Right lobe of liver (tissue), 6 donors: ENCODE measurements at regions not wholly inside any gene's neighbourhood (a gene's known extent, or its start where the extent isn't known, plus 50 kb on each side); places are given as distances from the start of the nearest gene placed in this dataset.

ENCODE experiments used
- ATAC-seq, 4 donors: fragments of 200-7000 bp; cut with Tn5 transposase; one replicate each; pipeline ENCODE4 v1.9.1; 2020; ENCODE audit warnings: mild to moderate bottlenecking in 4 of 4, moderate library complexity in 4 of 4
- DNase-seq, 3 donors: peaks; one replicate each; pipeline ENCODE4 v3.0.0-alpha.2; 2020
- H3K27ac ChIP-seq, 3 donors: fragments of 200-600 bp; one replicate each; pipeline ENCODE4 v1.8.0; 2022
- H3K27me3 ChIP-seq, 2 donors: fragments of 200-600 bp; one replicate each; pipeline ENCODE4 v1.8.0; 2022
- H3K36me3 ChIP-seq, 4 donors: fragments of 200-600 bp; sonication (generic) in 1 of 4; one replicate each; pipeline versions ENCODE4 v1.5.1 to v1.8.0; 2017 to 2022; ENCODE audit warnings: control low read depth in 1 of 4
- H3K4me1 ChIP-seq, 4 donors: fragments of 200-600 bp; sonication (generic) in 1 of 4; one replicate each; pipeline versions ENCODE4 v1.5.1 to v1.8.0; 2017 to 2022; ENCODE audit warnings: control low read depth in 1 of 4
- H3K4me3 ChIP-seq, 3 donors: fragments of 200-600 bp; one replicate each; pipeline ENCODE4 v1.8.0; 2022
- H3K9me3 ChIP-seq, 4 donors: fragments of 200-600 bp; sonication (generic) in 1 of 4; one replicate each; pipeline versions ENCODE4 v1.5.1 to v1.8.0; 2017 to 2022; ENCODE audit warnings: control low read depth in 1 of 4
- CTCF ChIP-seq, 4 donors: fragments of 200-600 bp in 3 of 4; fragments of 450-650 bp in 1 of 4; IDR thresholded peaks; one replicate each; pipeline versions ENCODE4 v1.5.1 to v1.8.0; 2016 to 2022; ENCODE audit warnings: antibody characterized with exemption in 4 of 4, mild to moderate bottlenecking in 2 of 4
- POLR2A ChIP-seq: fragments of 450-650 bp; IDR thresholded peaks from one replicate; pipeline ENCODE4 v1.6.1; 2017; ENCODE audit warnings: antibody characterized with exemption, mild to moderate bottlenecking
- WGBS: methylation state at CpG from one replicate; pipeline ENCODE4 v1.1.6; 2018; ENCODE audit warnings: low coverage, low lambda C conversion rate; ENCODE audit not compliant: insufficient coverage; ENCODE audit errors: missing lambda C conversion rate; 5-methylcytosine and 5-hydroxymethylcytosine counted together
- intact Hi-C, 2 donors: fragments of 100-400 bp; cut with DNase I; formaldehyde crosslinking; loops; one replicate each; pipeline versions ENCODE4 v1.11.2 to v1.14.1; 2022
- donor health status: DM: no; HTN: yes; CAD: no.
- donor health status: DM: no; HTN: no; CAD: no.
- donor health status: DM: no; HTN: no; CAD: no.
- donor health status: DM: no; HTN: yes; CAD: no.
- donor health status: DM: no; HTN: yes; CAD: no.

DNA sequence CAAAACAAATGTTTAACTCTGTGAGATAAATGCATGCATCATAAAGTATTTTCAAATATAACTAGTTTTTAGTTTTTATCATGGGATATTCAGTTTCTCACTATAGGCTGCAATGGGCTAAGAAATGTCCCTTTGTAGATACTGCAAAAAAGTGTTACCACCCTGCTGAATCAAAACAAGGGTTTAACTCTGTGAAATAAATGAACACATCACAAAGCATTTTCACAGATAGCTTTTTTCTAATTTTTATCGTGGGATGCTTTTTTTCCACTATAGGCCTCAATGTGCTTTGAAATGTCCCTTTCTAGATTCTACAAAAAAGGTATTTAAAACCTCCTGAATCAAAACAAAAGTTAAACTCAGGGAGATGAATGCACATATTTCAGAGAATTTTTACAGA lies 541.1 kb downstream of the KCNJ18 start:
- 81% methylated on average over 1 of the region's 1 CpG for WGBS
- Histone ChIP-seq H3K4me3 (no peak overlapping the region), H3K4me1 (no peaks in the 10 kb centered on the region), H3K27me3 (no peaks in the 10 kb centered on the region), H3K9me3 (peaks cover 0 to 12% (median 0%) of the 10 kb centered on the region in 4 donors), H3K36me3 (no peaks in the 10 kb centered on the region), H3K27ac (no peak overlapping the region)
- no peak for TF ChIP-seq POLR2A
- TF ChIP-seq CTCF (IDR thresholded peaks at IDR 0.05) = no peak
- ATAC-seq = no peak
- no peak for DNase-seq
- intact Hi-C loops = no loop called here

GRCh38 chr17:22242472-22242871 lies 550.1 kb downstream of the KCNJ18 start:
- 67% methylated on average over 1 of the region's 1 CpG for WGBS
- no peaks in the 10 kb centered on the region for H3K27me3 ChIP-seq
- peaks cover 0 to 6% (median 0%) of the 10 kb centered on the region in 4 donors for H3K9me3 ChIP-seq
- no peak for ATAC-seq
- no peak overlapping the region for H3K4me3 ChIP-seq
- no peak for DNase-seq
- TF ChIP-seq POLR2A = no peak
- TF ChIP-seq CTCF (IDR thresholded peaks at IDR 0.05) = no peak
- intact Hi-C loops = no loop called here
- no peaks in the 10 kb centered on the region for H3K36me3 ChIP-seq
- no peak overlapping the region for H3K27ac ChIP-seq
- H3K4me1 ChIP-seq = no peaks in the 10 kb centered on the region

DNA sequence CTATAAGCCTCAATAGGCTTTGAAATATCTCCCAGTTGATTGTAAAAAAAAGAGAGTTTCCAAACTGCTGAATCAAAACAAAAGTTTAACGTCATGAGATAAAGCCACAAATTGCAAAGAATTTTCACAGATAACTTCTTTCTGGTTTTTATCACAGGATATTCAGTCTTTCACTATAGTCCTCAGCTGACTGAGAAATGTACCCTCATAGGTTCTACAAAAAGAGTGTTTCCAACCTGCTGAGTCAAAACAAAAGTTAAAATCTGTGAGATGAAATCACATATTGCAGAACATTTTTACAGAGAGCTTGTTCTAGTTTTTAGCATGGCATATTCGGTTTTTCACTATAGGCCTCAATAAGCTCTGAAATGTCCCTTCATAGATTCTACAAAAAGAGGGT lies 559.2 kb downstream of the KCNJ18 start:
- intact Hi-C loops = no loop called here
- no peak for DNase-seq
- peaks cover 0 to 12% (median 0%) of the 10 kb centered on the region in 4 donors for H3K9me3 ChIP-seq
- H3K27me3 ChIP-seq = no peaks in the 10 kb centered on the region
- no peaks in the 10 kb centered on the region for H3K4me1 ChIP-seq
- 59% methylated on average over 2 of the region's 2 CpGs for WGBS
- H3K27ac ChIP-seq = no peak overlapping the region
- no peaks in the 10 kb centered on the region for H3K36me3 ChIP-seq
- TF ChIP-seq CTCF (IDR thresholded peaks at IDR 0.05) = no peak
- no peak for TF ChIP-seq POLR2A
- H3K4me3 ChIP-seq = no peak overlapping the region
- ATAC-seq = no peak

GRCh38 chr17:22253007-22253406 lies 560.7 kb downstream of the KCNJ18 start:
- intact Hi-C loops = no loop called here
- TF ChIP-seq CTCF (IDR thresholded peaks at IDR 0.05) = no peak
- TF ChIP-seq POLR2A = no peak

DNA sequence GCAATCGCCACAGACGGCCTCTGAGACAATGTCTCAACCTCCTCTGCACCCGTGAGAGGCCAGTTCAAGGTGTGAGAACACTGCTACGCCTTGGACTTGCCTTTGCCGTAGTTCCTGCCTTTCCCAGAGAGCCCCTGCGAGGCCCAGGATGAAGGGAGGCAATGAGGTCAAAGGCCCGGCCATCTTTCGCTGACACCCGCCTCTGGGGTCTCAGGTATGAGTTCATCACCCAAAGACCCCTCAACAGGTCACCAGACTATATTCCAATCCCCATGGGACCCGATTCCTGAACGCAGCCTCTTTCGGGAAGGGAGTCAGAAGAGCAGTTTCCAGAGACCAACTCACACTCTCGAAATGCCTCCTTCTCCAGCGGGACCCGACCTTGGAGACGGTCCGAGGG lies 573.5 kb downstream of the KCNJ18 start:
- Histone ChIP-seq H3K27ac (no peak overlapping the region), H3K9me3 (peaks cover 0 to 5% (median 0%) of the 10 kb centered on the region in 4 donors), H3K36me3 (no peaks in the 10 kb centered on the region), H3K4me1 (no peaks in the 10 kb centered on the region), H3K27me3 (no peaks in the 10 kb centered on the region), H3K4me3 (no peak overlapping the region)
- intact Hi-C loops = no loop called here
- TF ChIP-seq CTCF (IDR thresholded peaks at IDR 0.05) (no peak), POLR2A (no peak)
- ATAC-seq (no peak), DNase-seq (peak in 1 of 3 donors; percentile 18)
- WGBS = 63% methylated on average over 7 of the region's 17 CpGs

More at GRCh38 chr17:22253007-22253406, 560.7 kb downstream of the KCNJ18 start:
- Histone ChIP-seq H3K27me3 (no peaks in the 10 kb centered on the region), H3K27ac (no peak overlapping the region), H3K4me3 (no peak overlapping the region), H3K36me3 (no peaks in the 10 kb centered on the region), H3K9me3 (peaks cover 0 to 6% (median 0%) of the 10 kb centered on the region in 4 donors), H3K4me1 (no peaks in the 10 kb centered on the region)
- ATAC-seq (no peak), DNase-seq (no peak)
- WGBS = 85% methylated on average over 1 of the region's 1 CpG
